GM18526 (cell line): ENCODE measurements at regions not wholly inside any gene's neighbourhood (a gene's known extent, or its start where the extent isn't known, plus 50 kb on each side); places are given as distances from the start of the nearest gene placed in this dataset.

Source experiments
- POLR2A ChIP-seq: IDR thresholded peaks from 3 replicates; pipeline ENCODE4 v1.6.1; 2011; ENCODE audit not compliant: insufficient read length; ENCODE audit errors: extremely low read depth

GRCh38 chr1:199182186-199182843 is 543.5 kb downstream of the PTPRC start:
- TF ChIP-seq POLR2A = no peak

DNA sequence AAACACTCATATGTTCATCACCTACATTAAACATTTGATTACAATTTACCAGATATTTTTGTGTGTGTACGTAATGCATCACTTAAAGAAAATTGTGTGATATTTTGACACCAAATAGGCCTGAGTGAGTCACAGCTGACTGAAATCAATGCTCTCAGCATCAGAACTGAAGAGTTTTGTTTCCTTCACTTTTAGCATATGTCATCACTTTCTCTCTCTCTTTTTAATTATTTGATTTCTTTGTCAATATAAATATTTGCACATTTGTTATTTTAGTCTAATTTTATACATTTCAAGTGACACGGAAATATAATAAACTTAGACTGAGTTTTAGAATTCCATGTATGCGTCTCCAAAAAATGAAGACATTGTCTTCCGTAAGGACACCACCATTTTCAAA is 545.3 kb downstream of the PTPRC start:
- no peak for TF ChIP-seq POLR2A

DNA sequence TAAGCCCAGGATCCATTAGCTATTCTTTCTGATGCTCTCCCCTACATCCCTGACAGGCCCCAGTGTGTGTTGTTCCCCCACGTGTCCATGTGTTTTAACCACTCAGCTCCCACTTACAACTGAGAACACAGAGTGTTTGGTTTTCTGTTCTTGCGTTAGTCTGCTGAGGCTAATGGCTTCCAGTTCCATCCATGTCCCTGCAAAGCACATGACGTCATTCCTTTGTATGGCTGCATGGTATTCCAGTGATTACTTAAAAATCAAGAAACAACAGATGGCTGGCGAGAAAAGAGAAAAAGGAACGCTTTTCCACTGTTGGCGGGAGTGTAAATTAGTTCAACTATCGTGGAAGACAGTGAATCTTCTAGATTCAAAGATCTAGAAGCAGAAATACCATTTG is 556.0 kb downstream of the PTPRC start:
- no peak for TF ChIP-seq POLR2A

GRCh38 chr1:199197695-199198094 is 558.9 kb downstream of the PTPRC start:
- TF ChIP-seq POLR2A = no peak

GRCh38 chr1:199202331-199202730 is 563.5 kb downstream of the PTPRC start:
- no peak for TF ChIP-seq POLR2A

DNA sequence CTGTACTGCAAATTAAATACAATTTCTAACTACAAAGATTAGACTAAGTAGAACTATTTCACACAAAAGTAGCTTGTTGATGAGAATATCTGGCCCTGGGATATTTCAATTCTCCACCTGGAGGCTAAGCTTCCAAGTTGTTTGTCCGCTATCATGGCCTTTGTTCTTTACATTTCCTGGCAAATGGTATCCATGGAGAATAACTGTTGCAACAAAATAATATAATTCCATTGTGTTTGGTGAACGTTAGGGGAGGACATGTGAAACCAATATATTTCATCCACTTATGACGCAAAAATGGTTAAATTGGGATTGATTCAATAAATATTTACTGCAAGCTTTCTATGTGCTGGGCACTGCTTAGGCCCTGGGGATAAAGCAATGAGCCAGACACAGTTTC is 565.4 kb downstream of the PTPRC start:
- no peak for TF ChIP-seq POLR2A

- no peak for TF ChIP-seq POLR2A
Measured at GRCh38 chr1:199205740-199206441, 567.1 kb downstream of the PTPRC start.

GRCh38 chr1:199208847-199209246 is 570.0 kb downstream of the PTPRC start:
- TF ChIP-seq POLR2A = no peak

- no peak for TF ChIP-seq POLR2A
Measured at GRCh38 chr1:199218065-199218464, 579.2 kb downstream of the PTPRC start.

DNA sequence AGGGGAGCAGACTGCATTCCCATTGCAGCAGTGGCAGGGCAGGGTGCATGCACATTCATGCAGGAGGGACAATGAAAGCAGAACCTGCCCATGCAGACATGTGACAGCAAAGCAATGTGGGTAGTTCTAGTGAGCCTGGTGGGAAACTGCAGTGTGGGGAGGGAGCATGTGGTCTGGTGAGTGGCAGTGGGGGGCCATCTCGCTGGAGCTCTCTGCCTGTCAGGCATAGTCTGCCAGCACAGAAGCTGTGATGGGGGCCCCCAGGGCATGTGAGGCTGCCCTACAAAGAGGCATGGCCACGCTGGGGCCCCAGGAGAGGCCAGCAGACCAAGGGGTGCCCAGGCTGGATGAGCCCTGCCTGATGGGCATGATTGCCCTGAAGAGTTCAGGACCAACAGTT is 579.7 kb downstream of the PTPRC start:
- no peak for TF ChIP-seq POLR2A

GRCh38 chr1:199220031-199220430 is 581.2 kb downstream of the PTPRC start:
- TF ChIP-seq POLR2A = no peak

DNA sequence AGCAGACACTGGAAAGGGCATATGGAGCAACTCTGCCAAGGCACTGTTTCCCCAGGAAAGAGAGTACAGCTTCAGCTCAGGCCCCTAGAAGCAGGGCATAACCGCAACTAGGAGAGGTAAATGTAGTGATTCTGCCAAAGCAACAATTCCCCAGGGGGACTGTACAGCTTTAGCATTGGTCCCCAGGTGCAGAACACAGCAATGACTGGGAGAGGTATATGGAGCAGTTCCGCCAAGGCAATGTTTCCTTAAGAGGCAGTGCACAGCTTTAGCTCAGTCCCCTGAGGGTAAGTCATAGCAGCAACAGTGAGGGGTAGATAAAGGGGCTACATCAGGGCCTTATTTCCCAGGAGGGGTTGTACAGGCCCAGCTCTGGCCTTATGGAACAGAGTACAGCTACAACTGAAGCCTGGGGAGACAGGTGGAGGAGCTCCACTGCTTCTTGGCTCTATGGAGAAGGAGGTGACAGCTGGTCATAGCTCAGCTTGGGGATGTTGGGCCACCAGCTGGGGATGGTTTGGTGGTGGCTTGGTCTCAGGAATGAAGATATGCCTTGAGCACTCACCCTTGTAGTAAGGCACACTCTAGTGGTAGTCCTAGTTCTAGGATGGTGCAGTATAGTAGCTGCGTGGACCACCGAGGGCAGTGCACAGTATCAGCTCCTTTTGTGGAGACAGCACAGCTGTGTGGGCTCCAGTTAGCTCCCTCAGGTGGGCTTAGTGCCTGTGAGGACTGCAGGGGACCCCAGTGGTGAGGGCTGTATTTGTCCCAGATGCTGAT is 582.7 kb downstream of the PTPRC start:
- TF ChIP-seq POLR2A = no peak

DNA sequence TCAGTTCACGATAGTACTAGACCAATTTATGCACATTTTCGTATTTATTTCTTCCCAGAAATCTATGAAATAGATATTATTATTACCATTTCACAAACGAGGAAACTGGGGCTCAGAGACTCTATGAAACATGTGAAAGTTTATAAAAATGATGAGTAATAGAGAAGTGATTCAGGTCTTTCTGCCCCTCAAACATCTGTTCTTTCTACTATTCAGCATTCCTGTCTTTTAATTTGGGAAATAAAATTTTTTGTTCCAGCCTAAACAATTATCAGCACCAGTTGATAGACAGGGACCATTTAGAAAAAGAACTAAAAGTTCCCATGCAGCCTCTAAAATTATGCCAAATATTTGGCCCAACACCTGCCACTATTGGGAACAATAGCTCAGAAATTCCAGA is 585.1 kb downstream of the PTPRC start:
- TF ChIP-seq POLR2A = no peak

DNA sequence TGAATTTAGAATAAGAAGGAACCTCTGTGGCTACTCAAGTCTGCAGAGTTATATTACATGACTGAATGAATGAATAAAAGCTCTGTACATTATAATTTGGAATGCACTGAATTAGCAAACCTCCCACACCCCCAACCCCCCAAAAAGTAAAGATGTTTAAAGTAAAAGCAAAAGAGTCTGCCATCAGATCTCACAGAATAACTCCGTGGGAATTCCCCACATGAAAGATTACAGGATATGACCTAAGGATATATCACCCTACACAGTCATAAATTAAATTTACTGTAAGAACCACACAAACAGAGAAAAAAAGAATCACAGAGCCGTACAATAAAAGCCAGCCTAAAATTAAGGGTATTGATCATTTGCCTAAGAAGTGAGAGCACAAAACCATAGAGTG is 587.3 kb downstream of the PTPRC start:
- no peak for TF ChIP-seq POLR2A

- TF ChIP-seq POLR2A = no peak
Measured at GRCh38 chr1:199242147-199242546, 603.3 kb downstream of the PTPRC start.

DNA sequence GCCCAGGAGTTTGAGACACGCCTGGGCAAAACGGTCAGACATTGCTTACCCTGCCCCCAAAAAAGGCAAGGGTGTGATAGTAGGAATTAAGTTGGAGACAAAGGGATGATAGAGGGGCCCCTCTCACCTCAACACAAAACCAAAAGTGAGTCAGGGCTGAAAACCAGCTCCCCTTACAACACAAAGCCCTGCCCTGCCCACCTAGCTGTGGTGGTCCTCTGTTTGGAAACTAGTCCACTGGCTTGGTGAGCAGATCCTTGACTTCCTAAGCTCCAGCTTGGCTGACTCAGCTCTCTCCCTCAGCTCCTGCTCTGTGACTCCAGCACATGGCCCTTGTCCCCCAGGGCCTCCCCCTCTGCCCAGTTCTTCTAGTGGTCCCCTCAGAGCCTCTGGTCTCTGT is 603.8 kb downstream of the PTPRC start:
- no peak for TF ChIP-seq POLR2A
